K562 (cell line): ENCODE measurements at regions not wholly inside any gene's neighbourhood (a gene's known extent, or its start where the extent isn't known, plus 50 kb on each side); places are given as distances from the start of the nearest gene placed in this dataset.

Experiments
- ATAC-seq: fragments of 200-7000 bp; cut with Tn5 transposase; 3 replicates; pipeline ENCODE4 v1.9.1; 2020; ENCODE audit warnings: moderate library complexity
- BruUV-seq: library from RNA; stranded (reverse); fragments of 400-500 nt; replicated peaks from 2 replicates; lab custom pipeline; 2021; lab: Mats Ljungman, UMichigan
- CTCF ChIA-PET: fragments of 300-600 bp; formaldehyde crosslinking; extraction: SDS; loops from one replicate; lab custom pipeline; 2021; ENCODE audit warnings: low intra/inter-chr PET ratio; lab: Yijun Ruan, JAX
- POLR2A ChIA-PET: fragments of 300-600, 350-650 bp; sonication (Branson Sonifier 250); formaldehyde crosslinking; extraction: SDS; loops from one replicate; lab custom pipeline; 2021; ENCODE audit warnings: antibody characterized with exemption, inconsistent platforms; lab: Yijun Ruan, JAX
- DNase-seq, 4 experiments: peaks; one replicate each; pipeline versions ENCODE4 v3.0.0 to v3.0.0-alpha.2; 2011 to 2018; ENCODE audit warnings: low spot score in 3 of 4, mixed read lengths in 3 of 4; ENCODE audit errors: extremely low read depth in 1 of 4
- FAIRE-seq: peaks from 2 replicates; lab custom pipeline; 2011; peaks lifted over from hg19 to GRCh38; lab: Jason Lieb, UNC
- H2AFZ ChIP-seq: 2 replicates; pipeline ENCODE4 v1.6.0; 2011; ENCODE audit warnings: low read depth, low read length, control low read depth, inconsistent platforms
- H3K27ac ChIP-seq: fragments of 200-600 bp; 3 replicates; pipeline ENCODE4 v1.8.0; 2011; ENCODE audit warnings: low read depth, mild to moderate bottlenecking, control low read depth, inconsistent platforms, low read length, moderate library complexity, mixed read lengths; ENCODE audit errors: extremely low read depth
- H3K27me3 ChIP-seq, 2 experiments: fragments of 300-600 bp in 1 of 2; 2 replicates in 1 of 2; 3 replicates in 1 of 2; pipeline versions ENCODE4 v1.6.0 to v1.8.0; 2011; ENCODE audit warnings: inconsistent platforms in 2 of 2, low read length in 2 of 2, mild to moderate bottlenecking in 1 of 2, mixed read lengths in 1 of 2, moderate library complexity in 1 of 2; ENCODE audit not compliant: control insufficient read depth in 2 of 2, insufficient read depth in 2 of 2
- H3K36me3 ChIP-seq: fragments of 300-600 bp; 3 replicates; pipeline ENCODE4 v1.8.0; 2011; ENCODE audit warnings: mild to moderate bottlenecking, low read length, inconsistent platforms; ENCODE audit not compliant: control insufficient read depth, insufficient read depth
- H3K4me1 ChIP-seq, 2 experiments: fragments of 200-600 bp in 1 of 2; replicated peaks in 1 of 2; 2 replicates in 1 of 2; 3 replicates in 1 of 2; pipeline versions ENCODE4 v1.5.1 to v1.8.0; 2011; ENCODE audit warnings: inconsistent platforms in 2 of 2, low read length in 2 of 2, mild to moderate bottlenecking in 1 of 2, mixed read lengths in 1 of 2, moderate library complexity in 1 of 2; ENCODE audit not compliant: control insufficient read depth in 2 of 2, insufficient read depth in 2 of 2
- H3K4me2 ChIP-seq: 2 replicates; pipeline ENCODE4 v1.6.1; 2011; ENCODE audit warnings: low read length, control low read depth, inconsistent platforms, mixed read lengths; ENCODE audit not compliant: insufficient read depth
- H3K4me3 ChIP-seq: fragments of 200-600 bp; sonication (generic), shearing (Covaris generic); 2 replicates; pipeline ENCODE4 v1.5.1; 2016; ENCODE audit warnings: control low read depth, inconsistent platforms
- H3K79me2 ChIP-seq: fragments of 200-600 bp; 3 replicates; pipeline ENCODE4 v1.8.0; 2011; ENCODE audit warnings: low read length, inconsistent platforms; ENCODE audit not compliant: control insufficient read depth, insufficient read depth
- H3K9ac ChIP-seq, 2 experiments: 2 replicates each; pipeline versions ENCODE4 v1.6.0 to v1.6.1; 2011; ENCODE audit warnings: low read depth in 2 of 2, low read length in 2 of 2, control low read depth in 1 of 2, inconsistent platforms in 1 of 2, mild to moderate bottlenecking in 1 of 2, mixed read lengths in 1 of 2; ENCODE audit not compliant: insufficient read depth in 1 of 2
- H3K9me1 ChIP-seq: one replicate; pipeline ENCODE4 v1.6.0; 2011; ENCODE audit warnings: inconsistent platforms, mild to moderate bottlenecking, low read length, moderate library complexity; ENCODE audit not compliant: control insufficient read depth, insufficient read depth
- H3K9me3 ChIP-seq: replicated peaks from 2 replicates; pipeline ENCODE4 v1.5.1; 2011; ENCODE audit warnings: low read depth, low read length, inconsistent platforms; ENCODE audit not compliant: control insufficient read depth, insufficient read depth
- H4K20me1 ChIP-seq: replicated peaks from 2 replicates; pipeline ENCODE4 v1.6.1; 2011; ENCODE audit warnings: low read length, inconsistent platforms, mixed read lengths; ENCODE audit not compliant: control insufficient read depth, insufficient read depth
- BDP1 ChIP-seq: IDR thresholded peaks from 3 replicates; pipeline ENCODE4 v1.6.1; 2011; ENCODE audit not compliant: insufficient read length, insufficient read depth
- CHD1 ChIP-seq: fragments of 200-600 bp; sonication (generic); IDR thresholded peaks from one replicate; pipeline ENCODE4 v1.6.1; 2012; ENCODE audit warnings: mild to moderate bottlenecking, moderate library complexity, low read length, inconsistent platforms
- HNRNPUL1 ChIP-seq: fragments of 200-400 bp; formaldehyde crosslinking; IDR thresholded peaks from 2 replicates; pipeline ENCODE4 v1.6.1; 2017; ENCODE audit warnings: low read length
- NCOA4 ChIP-seq: fragments of 450-650 bp; IDR thresholded peaks from 2 replicates; pipeline ENCODE4 v1.6.1; 2018; ENCODE audit warnings: mild to moderate bottlenecking; ENCODE audit not compliant: partially characterized antibody
- NFE2 ChIP-seq: IDR thresholded peaks from 2 replicates; pipeline ENCODE4 v1.6.1; 2014; ENCODE audit warnings: antibody characterized with exemption, low read depth
- TEAD2 ChIP-seq: fragments of 450-650 bp; IDR thresholded peaks from 2 replicates; pipeline ENCODE4 v1.6.1; 2016; ENCODE audit warnings: missing genetic modification characterization, control low read depth, missing compliant biosample characterization
- ZC3H11A ChIP-seq: IDR thresholded peaks from 2 replicates; pipeline ENCODE4 v1.6.1; 2012; ENCODE audit warnings: low read depth, low read length, improper control_type of control experiment
- ZNF165 ChIP-seq: fragments of 250-450 bp; sonication (Bioruptor Pico); IDR thresholded peaks from 2 replicates; pipeline ENCODE4 v1.4.0; 2020; ENCODE audit warnings: borderline replicate concordance
- WGBS: fragments of 100-300 bp; shearing (Covaris generic); methylation state at CpG from one replicate; pipeline ENCODE4 v1.1.6; 2016; ENCODE audit warnings: low coverage, mixed read lengths; ENCODE audit not compliant: insufficient coverage; ENCODE audit errors: missing lambda C conversion rate; 5-methylcytosine and 5-hydroxymethylcytosine counted together
- in situ Hi-C: fragments of 300-500 bp; cut with MboI; formaldehyde crosslinking; loops from 4 replicates; pipeline ENCODE4 v1.15.0; 2018; ENCODE audit warnings: inconsistent platforms, mixed read lengths
- intact Hi-C: fragments of 100-400 bp; cut with micrococcal nuclease; formaldehyde crosslinking; loops from 2 replicates; pipeline ENCODE4 v1.14.2; 2022

GRCh38 chr1:5455651-5456050 lies 536.6 kb downstream of the NPHP4 start:
- H3K9me3 ChIP-seq, result no peaks in the 10 kb centered on the region
- POLR2A ChIA-PET, result no interaction called here
- in situ Hi-C loops (no loop called here), intact Hi-C loops (no loop called here)
- no peaks in the 10 kb centered on the region for H3K4me1 ChIP-seq
- no peak overlapping the region for H2AFZ ChIP-seq
- no peaks in the 10 kb centered on the region for H3K79me2 ChIP-seq
- no peak for DNase-seq
- no peak for ATAC-seq
- WGBS, result 2% methylated on average over 8 of the region's 8 CpGs
- H3K27ac ChIP-seq, result no peak overlapping the region
- H3K9ac ChIP-seq, result no peak overlapping the region
- FAIRE-seq, result no peak
- no peaks in the 10 kb centered on the region for H4K20me1 ChIP-seq
- BruUV-seq, result no TSS peak
- no peaks in the 10 kb centered on the region for H3K36me3 ChIP-seq
- H3K4me2 ChIP-seq, result no peak overlapping the region
- CTCF ChIA-PET, result no interaction called here
- TF ChIP-seq HNRNPUL1, result no peak
- peaks cover 3% of the 10 kb centered on the region for H3K9me1 ChIP-seq
- no peak overlapping the region for H3K4me3 ChIP-seq
- peaks cover 0 to 22% of the 10 kb centered on the region in 2 experiments; a peak in 2 of 5 replicates for H3K27me3 ChIP-seq

DNA sequence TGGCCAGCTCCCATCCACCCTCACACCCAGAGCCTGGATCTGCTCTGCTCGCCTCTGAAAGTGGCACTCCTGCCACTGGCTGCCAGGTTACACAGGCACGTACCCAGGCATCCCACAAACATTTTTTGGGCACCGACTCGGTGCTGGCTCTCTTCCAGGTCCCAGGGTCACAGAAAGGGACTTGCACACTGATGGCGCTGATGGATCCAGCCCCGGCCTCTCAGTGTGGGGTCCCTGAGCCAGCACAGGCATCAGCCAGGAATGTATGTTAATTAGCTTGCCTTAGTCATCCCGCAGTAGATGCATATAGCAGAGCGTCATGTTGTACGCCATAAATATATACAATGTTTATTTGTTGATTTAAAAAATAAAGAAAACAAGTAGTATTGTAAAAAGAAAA lies 537.2 kb downstream of the NPHP4 start:
- Histone ChIP-seq H3K36me3 (no peaks in the 10 kb centered on the region), H3K4me1 (no peaks in the 10 kb centered on the region), H3K27ac (no peak overlapping the region), H2AFZ (no peak overlapping the region), H3K9ac (no peak overlapping the region), H4K20me1 (no peaks in the 10 kb centered on the region), H3K9me3 (no peaks in the 10 kb centered on the region), H3K4me3 (no peak overlapping the region), H3K79me2 (no peaks in the 10 kb centered on the region), H3K27me3 (peaks cover 0 to 22% of the 10 kb centered on the region in 2 experiments; a peak in 2 of 5 replicates), H3K9me1 (peaks cover 3% of the 10 kb centered on the region), H3K4me2 (no peak overlapping the region)
- CTCF ChIA-PET, result no interaction called here
- no peak for ATAC-seq
- no TSS peak for BruUV-seq
- POLR2A ChIA-PET, result interaction anchor here (0.5 kb wide), 1 partner anchor 643 kb away, joined by 3 read pairs; no protein-coding TSS in a partner anchor
- DNase-seq, result no peak
- in situ Hi-C loops, result no loop called here
- no peak for FAIRE-seq
- WGBS, result 0% methylated on average over 9 of the region's 9 CpGs
- intact Hi-C loops, result no loop called here
- TF ChIP-seq NFE2 (no peak), BDP1 (no peak), ZC3H11A (no peak), ZNF165 (CRISPR knock-in tag) (no peak), CHD1 (no peak), NCOA4 (no peak), TEAD2 (tag) (no peak)
